ENCODE measurements at regions not wholly inside any gene's neighbourhood (a gene's known extent, or its start where the extent isn't known, plus 50 kb on each side); places are given as distances from the start of the nearest gene placed in this dataset.
"Not testable (repeated sequence)": the region's sequence is repeated elsewhere in the genome, so short reads cannot be mapped to it uniquely, and the experiment has no call there.

DNA sequence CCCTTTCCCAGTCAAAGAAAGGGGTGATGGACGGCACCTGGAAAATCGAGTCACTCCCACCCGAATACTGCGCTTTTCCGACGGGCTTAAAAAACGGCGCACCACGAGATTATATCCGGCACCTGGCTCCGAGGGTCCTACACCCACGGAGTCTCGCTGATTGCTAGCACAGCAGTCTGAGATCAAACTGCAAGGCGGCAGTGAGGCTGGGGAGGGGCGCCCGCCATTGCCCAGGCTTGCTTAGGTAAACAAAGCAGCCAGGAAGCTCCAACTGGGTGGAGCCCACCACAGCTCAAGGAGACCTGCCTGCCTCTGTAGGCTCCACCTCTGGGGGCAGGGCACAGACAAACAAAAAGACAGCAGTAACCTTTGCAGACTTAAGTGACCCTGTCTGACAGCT, 317.7 kb upstream of the GJE1 start:
- H3K27me3 ChIP-seq (replicated peaks in 1 of 2; ENCODE audit: control insufficient read depth in 2 of 2, extremely low read depth in 1 of 2, insufficient read depth in 2 of 2, low read length in 1 of 2); H3K27me3 Mint-ChIP-seq; H3K4me3 Mint-ChIP-seq; DNase-seq; H3K27ac Mint-ChIP-seq; H3K4me3 ChIP-seq (ENCODE audit: control insufficient read depth in 1 of 2, extremely low read depth in 1 of 2, low read length in 1 of 2); H3K4me1 Mint-ChIP-seq; H3K36me3 Mint-ChIP-seq; POLR2A ChIA-PET; H3K36me3 ChIP-seq (ENCODE audit: control insufficient read depth in 2 of 2, extremely low read depth in 1 of 2, insufficient read depth in 1 of 2, low read length in 1 of 2); H3K4me1 ChIP-seq (ENCODE audit: control insufficient read depth in 1 of 2, extremely low read depth in 1 of 2, insufficient read depth in 2 of 2, low read length in 2 of 2); H3K9me3 ChIP-seq; ATAC-seq (replicated peaks in 1 of 4); H3K9me3 Mint-ChIP-seq; H3K27ac ChIP-seq (ENCODE audit: low read length); CTCF ChIA-PET: not testable (repeated sequence)
- 90% methylated on average over 13 of the region's 16 CpGs for WGBS (ENCODE audit: insufficient coverage)

DNA sequence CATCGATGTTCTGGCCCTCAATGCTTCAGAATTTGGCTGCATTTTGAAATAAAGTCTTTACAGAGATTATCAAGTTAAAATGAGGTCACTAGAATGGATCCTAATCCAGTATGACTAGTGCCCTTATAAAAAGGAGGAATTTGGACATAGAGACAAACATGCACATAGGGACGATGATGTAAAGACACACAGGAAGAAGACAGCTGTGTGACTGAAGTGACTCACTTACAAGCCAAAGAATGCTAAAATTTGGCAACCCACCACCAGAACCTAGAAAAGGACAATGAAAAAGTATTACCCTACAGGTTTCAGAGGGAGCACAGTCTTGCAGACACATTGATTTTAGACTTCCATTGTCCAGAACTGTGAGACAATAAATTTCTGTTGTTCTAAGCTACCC, 322.8 kb upstream of the GJE1 start:
- no CpG with 5 or more reads among the region's 2 CpGs for WGBS (ENCODE audit: insufficient coverage)
- ATAC-seq (replicated peaks in 1 of 4) (no peak), DNase-seq (no peak)
- Mint-ChIP-seq H3K36me3 (no peaks in the 10 kb centered on the region), H3K27me3 (no peaks in the 10 kb centered on the region), H3K4me3 (no peak overlapping the region), H3K27ac (no peak overlapping the region), H3K4me1 (peaks cover 0 to under 1% (median under 1%) of the 10 kb centered on the region in 3 donors), H3K9me3 (no peaks in the 10 kb centered on the region)
- ChIA-PET POLR2A (interaction anchor here in 1 of 2 donors (0.6 kb wide), 1 partner anchor 42 kb away, joined by 3 read pairs; no protein-coding TSS in a partner anchor), CTCF (no interaction called here)
- Histone ChIP-seq H3K27ac (ENCODE audit: low read length) (no peak overlapping the region), H3K27me3 (replicated peaks in 1 of 2; ENCODE audit: control insufficient read depth in 2 of 2, extremely low read depth in 1 of 2, insufficient read depth in 2 of 2, low read length in 1 of 2) (no peaks in the 10 kb centered on the region), H3K9me3 (no peaks in the 10 kb centered on the region), H3K4me1 (ENCODE audit: control insufficient read depth in 1 of 2, extremely low read depth in 1 of 2, insufficient read depth in 2 of 2, low read length in 2 of 2) (no peaks in the 10 kb centered on the region), H3K36me3 (ENCODE audit: control insufficient read depth in 2 of 2, extremely low read depth in 1 of 2, insufficient read depth in 1 of 2, low read length in 1 of 2) (no peaks in the 10 kb centered on the region), H3K4me3 (ENCODE audit: control insufficient read depth in 1 of 2, extremely low read depth in 1 of 2, low read length in 1 of 2) (no peak overlapping the region)

DNA sequence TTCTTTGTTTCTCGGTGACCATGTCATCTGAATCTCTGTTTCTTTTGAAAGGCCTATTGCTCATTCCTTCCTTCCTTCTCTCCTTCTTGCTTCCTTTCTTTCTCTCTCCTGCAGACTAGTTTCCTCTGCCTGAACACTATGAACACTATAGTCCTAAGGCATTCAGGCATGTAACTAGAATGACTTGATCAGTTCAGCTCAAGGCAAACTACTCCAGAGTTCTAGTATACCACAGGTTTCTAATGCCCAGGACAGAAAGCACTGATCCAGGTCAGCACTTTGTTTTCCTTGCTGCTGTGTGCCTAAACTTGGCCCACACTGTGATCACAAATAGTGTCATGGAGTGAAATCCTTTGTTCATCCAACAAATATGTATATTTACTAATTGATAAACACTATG, 324.1 kb upstream of the GJE1 start:
- ChIA-PET POLR2A (no interaction called here), CTCF (no interaction called here)
- Mint-ChIP-seq H3K27me3 (no peaks in the 10 kb centered on the region), H3K4me3 (no peak overlapping the region), H3K9me3 (no peaks in the 10 kb centered on the region), H3K36me3 (no peaks in the 10 kb centered on the region), H3K4me1 (peaks cover 0 to 4% (median 4%) of the 10 kb centered on the region in 3 donors), H3K27ac (no peak overlapping the region)
- Histone ChIP-seq H3K27me3 (replicated peaks in 1 of 2; ENCODE audit: control insufficient read depth in 2 of 2, extremely low read depth in 1 of 2, insufficient read depth in 2 of 2, low read length in 1 of 2) (no peaks in the 10 kb centered on the region), H3K4me3 (ENCODE audit: control insufficient read depth in 1 of 2, extremely low read depth in 1 of 2, low read length in 1 of 2) (no peak overlapping the region), H3K4me1 (ENCODE audit: control insufficient read depth in 1 of 2, extremely low read depth in 1 of 2, insufficient read depth in 2 of 2, low read length in 2 of 2) (no peaks in the 10 kb centered on the region), H3K9me3 (peaks cover 3% of the 10 kb centered on the region), H3K36me3 (ENCODE audit: control insufficient read depth in 2 of 2, extremely low read depth in 1 of 2, insufficient read depth in 1 of 2, low read length in 1 of 2) (no peaks in the 10 kb centered on the region), H3K27ac (ENCODE audit: low read length) (no peak overlapping the region)
- ATAC-seq (replicated peaks in 1 of 4): no peak
- 87% methylated on average over 1 of the region's 1 CpG for WGBS (ENCODE audit: insufficient coverage)
- no peak for DNase-seq

DNA sequence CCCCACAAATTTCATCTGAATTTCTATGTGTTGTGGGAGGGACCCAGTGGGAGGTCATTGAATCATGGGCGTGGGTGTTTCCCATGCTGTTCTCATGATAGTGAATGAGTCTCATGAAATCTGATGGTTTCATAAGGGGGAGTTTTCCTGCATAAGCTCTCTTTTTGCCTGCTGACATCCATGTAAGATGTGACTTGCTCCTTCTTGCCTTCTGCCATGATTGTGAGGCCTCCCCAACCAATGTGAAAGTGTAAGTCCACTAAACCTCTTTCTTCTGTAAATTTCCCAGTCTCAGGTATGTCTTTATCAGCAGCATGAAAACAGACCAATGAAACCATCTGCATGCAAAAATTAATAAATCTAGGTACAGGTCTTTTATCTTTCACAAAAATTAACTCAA, 331.8 kb upstream of the GJE1 start:
- H3K27ac Mint-ChIP-seq; H3K9me3 ChIP-seq; H3K36me3 Mint-ChIP-seq; ATAC-seq (replicated peaks in 1 of 4); H3K27me3 Mint-ChIP-seq; H3K4me1 Mint-ChIP-seq; DNase-seq; H3K4me3 Mint-ChIP-seq; H3K27ac ChIP-seq (ENCODE audit: low read length); H3K4me3 ChIP-seq (ENCODE audit: control insufficient read depth in 1 of 2, extremely low read depth in 1 of 2, low read length in 1 of 2); POLR2A ChIA-PET; H3K4me1 ChIP-seq (ENCODE audit: control insufficient read depth in 1 of 2, extremely low read depth in 1 of 2, insufficient read depth in 2 of 2, low read length in 2 of 2); H3K27me3 ChIP-seq (replicated peaks in 1 of 2; ENCODE audit: control insufficient read depth in 2 of 2, extremely low read depth in 1 of 2, insufficient read depth in 2 of 2, low read length in 1 of 2); H3K36me3 ChIP-seq (ENCODE audit: control insufficient read depth in 2 of 2, extremely low read depth in 1 of 2, insufficient read depth in 1 of 2, low read length in 1 of 2); CTCF ChIA-PET: not testable (repeated sequence)
- H3K9me3 Mint-ChIP-seq: peaks cover 12 to 15% (median 14%) of the 10 kb centered on the region in 3 donors
- no CpG with 5 or more reads among the region's 1 CpG for WGBS (ENCODE audit: insufficient coverage)

GRCh38 chr6:141790921-141791320, 341.8 kb upstream of the GJE1 start:
- no peaks in the 10 kb centered on the region for H3K4me1 ChIP-seq (ENCODE audit: control insufficient read depth in 1 of 2, extremely low read depth in 1 of 2, insufficient read depth in 2 of 2, low read length in 2 of 2)
- Mint-ChIP-seq H3K27ac (no peak overlapping the region), H3K36me3 (no peaks in the 10 kb centered on the region), H3K9me3 (peaks cover 0 to 16% (median 10%) of the 10 kb centered on the region in 3 donors), H3K4me3 (no peak overlapping the region), H3K4me1 (no peaks in the 10 kb centered on the region), H3K27me3 (no peaks in the 10 kb centered on the region)
- no peak for DNase-seq
- H3K9me3 ChIP-seq: no peaks in the 10 kb centered on the region
- no CpG with 5 or more reads among the region's 1 CpG for whole genome bisulfite sequencing (ENCODE audit: insufficient coverage)
- CTCF ChIA-PET: no interaction called here
- ATAC-seq (replicated peaks in 1 of 4): no peak
- POLR2A ChIA-PET: no interaction called here
- no peak overlapping the region for H3K27ac ChIP-seq (ENCODE audit: low read length)
- H3K27me3 ChIP-seq (replicated peaks in 1 of 2; ENCODE audit: control insufficient read depth in 2 of 2, extremely low read depth in 1 of 2, insufficient read depth in 2 of 2, low read length in 1 of 2): peaks cover 0 to 3% of the 10 kb centered on the region in 2 experiments
- H3K4me3 ChIP-seq (ENCODE audit: control insufficient read depth in 1 of 2, extremely low read depth in 1 of 2, low read length in 1 of 2): no peak overlapping the region
- H3K36me3 ChIP-seq (ENCODE audit: control insufficient read depth in 2 of 2, extremely low read depth in 1 of 2, insufficient read depth in 1 of 2, low read length in 1 of 2): no peaks in the 10 kb centered on the region

GRCh38 chr6:141788096-141788495, 344.6 kb upstream of the GJE1 start:
- POLR2A ChIA-PET: no interaction called here
- no peaks in the 10 kb centered on the region for H3K4me1 ChIP-seq (ENCODE audit: control insufficient read depth in 1 of 2, extremely low read depth in 1 of 2, insufficient read depth in 2 of 2, low read length in 2 of 2)
- H3K27me3 ChIP-seq (replicated peaks in 1 of 2; ENCODE audit: control insufficient read depth in 2 of 2, extremely low read depth in 1 of 2, insufficient read depth in 2 of 2, low read length in 1 of 2): peaks cover 0 to 3% of the 10 kb centered on the region in 2 experiments
- no peaks in the 10 kb centered on the region for H3K9me3 ChIP-seq
- CTCF ChIA-PET: no interaction called here
- H3K4me1 Mint-ChIP-seq: no peaks in the 10 kb centered on the region
- no peak overlapping the region for H3K27ac ChIP-seq (ENCODE audit: low read length)
- H3K4me3 ChIP-seq (ENCODE audit: control insufficient read depth in 1 of 2, extremely low read depth in 1 of 2, low read length in 1 of 2): no peak overlapping the region
- no peaks in the 10 kb centered on the region for H3K36me3 ChIP-seq (ENCODE audit: control insufficient read depth in 2 of 2, extremely low read depth in 1 of 2, insufficient read depth in 1 of 2, low read length in 1 of 2)
- 86% methylated on average over 3 of the region's 3 CpGs for WGBS (ENCODE audit: insufficient coverage)
- ATAC-seq (replicated peaks in 1 of 4) (no peak), DNase-seq (no peak)
- no peaks in the 10 kb centered on the region for H3K36me3 Mint-ChIP-seq
- H3K9me3 Mint-ChIP-seq: peaks cover 0 to 12% (median 4%) of the 10 kb centered on the region in 3 donors
- H3K27ac Mint-ChIP-seq: no peak overlapping the region
- H3K27me3 Mint-ChIP-seq: no peaks in the 10 kb centered on the region
- no peak overlapping the region for H3K4me3 Mint-ChIP-seq

- ChIA-PET CTCF (no interaction called here), POLR2A (no interaction called here)
- Histone ChIP-seq H3K4me3 (ENCODE audit: control insufficient read depth in 1 of 2, extremely low read depth in 1 of 2, low read length in 1 of 2) (no peak overlapping the region), H3K27ac (ENCODE audit: low read length) (no peak overlapping the region), H3K36me3 (ENCODE audit: control insufficient read depth in 2 of 2, extremely low read depth in 1 of 2, insufficient read depth in 1 of 2, low read length in 1 of 2) (no peaks in the 10 kb centered on the region), H3K4me1 (ENCODE audit: control insufficient read depth in 1 of 2, extremely low read depth in 1 of 2, insufficient read depth in 2 of 2, low read length in 2 of 2) (no peaks in the 10 kb centered on the region), H3K27me3 (replicated peaks in 1 of 2; ENCODE audit: control insufficient read depth in 2 of 2, extremely low read depth in 1 of 2, insufficient read depth in 2 of 2, low read length in 1 of 2) (peaks cover 0 to 3% of the 10 kb centered on the region in 2 experiments), H3K9me3 (no peaks in the 10 kb centered on the region)
- no peak overlapping the region for H3K27ac Mint-ChIP-seq
- 78% methylated on average over 1 of the region's 2 CpGs for WGBS (ENCODE audit: insufficient coverage)
- no peak for ATAC-seq (replicated peaks in 1 of 4)
- DNase-seq: no peak
- H3K27me3 Mint-ChIP-seq: no peaks in the 10 kb centered on the region
- H3K36me3 Mint-ChIP-seq: no peaks in the 10 kb centered on the region
- H3K9me3 Mint-ChIP-seq: peaks cover 0 to 3% (median 0%) of the 10 kb centered on the region in 3 donors
- H3K4me1 Mint-ChIP-seq: no peaks in the 10 kb centered on the region
- H3K4me3 Mint-ChIP-seq: no peak overlapping the region
Measured at GRCh38 chr6:141783585-141783984, 349.1 kb upstream of the GJE1 start.

Data from T-cell (primary cell).